ENCODE measurements at regions not wholly inside any gene's neighbourhood (a gene's known extent, or its start where the extent isn't known, plus 50 kb on each side); places are given as distances from the start of the nearest gene placed in this dataset.

DNA sequence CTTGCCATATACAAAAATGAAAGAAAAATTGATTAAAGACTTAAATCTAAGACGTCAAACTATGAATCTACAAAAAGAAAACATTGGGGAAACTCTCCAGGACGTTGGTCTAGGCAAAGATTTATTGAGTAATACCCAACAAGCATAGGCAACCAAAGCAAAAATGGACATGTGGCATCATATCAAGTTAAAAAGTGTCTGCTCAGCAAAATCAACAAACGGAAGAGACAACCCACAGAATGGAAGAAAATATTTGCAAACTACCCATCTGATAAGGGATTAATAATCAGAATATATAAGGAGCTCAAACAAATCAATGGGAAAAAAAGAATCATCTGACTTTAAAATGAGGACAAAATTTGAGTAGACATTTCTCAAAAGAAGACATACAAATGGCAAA lies 160.9 kb downstream of the DCLK3 start (continued):
- TF ChIP-seq, protein P1, sequence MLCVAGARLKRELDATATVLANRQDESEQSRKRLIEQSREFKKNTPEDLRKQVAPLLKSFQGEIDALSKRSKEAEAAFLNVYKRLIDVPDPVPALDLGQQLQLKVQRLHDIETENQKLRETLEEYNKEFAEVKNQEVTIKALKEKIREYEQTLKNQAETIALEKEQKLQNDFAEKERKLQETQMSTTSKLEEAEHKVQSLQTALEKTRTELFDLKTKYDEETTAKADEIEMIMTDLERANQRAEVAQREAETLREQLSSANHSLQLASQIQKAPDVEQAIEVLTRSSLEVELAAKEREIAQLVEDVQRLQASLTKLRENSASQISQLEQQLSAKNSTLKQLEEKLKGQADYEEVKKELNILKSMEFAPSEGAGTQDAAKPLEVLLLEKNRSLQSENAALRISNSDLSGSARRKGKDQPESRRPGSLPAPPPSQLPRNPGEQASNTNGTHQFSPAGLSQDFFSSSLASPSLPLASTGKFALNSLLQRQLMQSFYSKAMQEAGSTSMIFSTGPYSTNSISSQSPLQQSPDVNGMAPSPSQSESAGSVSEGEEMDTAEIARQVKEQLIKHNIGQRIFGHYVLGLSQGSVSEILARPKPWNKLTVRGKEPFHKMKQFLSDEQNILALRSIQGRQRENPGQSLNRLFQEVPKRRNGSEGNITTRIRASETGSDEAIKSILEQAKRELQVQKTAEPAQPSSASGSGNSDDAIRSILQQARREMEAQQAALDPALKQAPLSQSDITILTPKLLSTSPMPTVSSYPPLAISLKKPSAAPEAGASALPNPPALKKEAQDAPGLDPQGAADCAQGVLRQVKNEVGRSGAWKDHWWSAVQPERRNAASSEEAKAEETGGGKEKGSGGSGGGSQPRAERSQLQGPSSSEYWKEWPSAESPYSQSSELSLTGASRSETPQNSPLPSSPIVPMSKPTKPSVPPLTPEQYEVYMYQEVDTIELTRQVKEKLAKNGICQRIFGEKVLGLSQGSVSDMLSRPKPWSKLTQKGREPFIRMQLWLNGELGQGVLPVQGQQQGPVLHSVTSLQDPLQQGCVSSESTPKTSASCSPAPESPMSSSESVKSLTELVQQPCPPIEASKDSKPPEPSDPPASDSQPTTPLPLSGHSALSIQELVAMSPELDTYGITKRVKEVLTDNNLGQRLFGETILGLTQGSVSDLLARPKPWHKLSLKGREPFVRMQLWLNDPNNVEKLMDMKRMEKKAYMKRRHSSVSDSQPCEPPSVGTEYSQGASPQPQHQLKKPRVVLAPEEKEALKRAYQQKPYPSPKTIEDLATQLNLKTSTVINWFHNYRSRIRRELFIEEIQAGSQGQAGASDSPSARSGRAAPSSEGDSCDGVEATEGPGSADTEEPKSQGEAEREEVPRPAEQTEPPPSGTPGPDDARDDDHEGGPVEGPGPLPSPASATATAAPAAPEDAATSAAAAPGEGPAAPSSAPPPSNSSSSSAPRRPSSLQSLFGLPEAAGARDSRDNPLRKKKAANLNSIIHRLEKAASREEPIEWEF (IDR thresholded peaks at IDR 0.05; ENCODE audit: insufficient replicate concordance, low read depth, low read length): no peak
- TF ChIP-seq BMI1 (IDR thresholded peaks at IDR 0.05; ENCODE audit: borderline replicate concordance) (no peak), HDAC6 (IDR thresholded peaks at IDR 0.05; ENCODE audit: unreplicated experiment) (no peak), TCF7 (IDR thresholded peaks at IDR 0.05; ENCODE audit: borderline replicate concordance) (no peak), USF1 (IDR thresholded peaks at IDR 0.05; ENCODE audit: borderline replicate concordance, extremely low read length, insufficient read depth, low read depth, low read length) (no peak)
- TF ChIP-seq, protein P2, sequence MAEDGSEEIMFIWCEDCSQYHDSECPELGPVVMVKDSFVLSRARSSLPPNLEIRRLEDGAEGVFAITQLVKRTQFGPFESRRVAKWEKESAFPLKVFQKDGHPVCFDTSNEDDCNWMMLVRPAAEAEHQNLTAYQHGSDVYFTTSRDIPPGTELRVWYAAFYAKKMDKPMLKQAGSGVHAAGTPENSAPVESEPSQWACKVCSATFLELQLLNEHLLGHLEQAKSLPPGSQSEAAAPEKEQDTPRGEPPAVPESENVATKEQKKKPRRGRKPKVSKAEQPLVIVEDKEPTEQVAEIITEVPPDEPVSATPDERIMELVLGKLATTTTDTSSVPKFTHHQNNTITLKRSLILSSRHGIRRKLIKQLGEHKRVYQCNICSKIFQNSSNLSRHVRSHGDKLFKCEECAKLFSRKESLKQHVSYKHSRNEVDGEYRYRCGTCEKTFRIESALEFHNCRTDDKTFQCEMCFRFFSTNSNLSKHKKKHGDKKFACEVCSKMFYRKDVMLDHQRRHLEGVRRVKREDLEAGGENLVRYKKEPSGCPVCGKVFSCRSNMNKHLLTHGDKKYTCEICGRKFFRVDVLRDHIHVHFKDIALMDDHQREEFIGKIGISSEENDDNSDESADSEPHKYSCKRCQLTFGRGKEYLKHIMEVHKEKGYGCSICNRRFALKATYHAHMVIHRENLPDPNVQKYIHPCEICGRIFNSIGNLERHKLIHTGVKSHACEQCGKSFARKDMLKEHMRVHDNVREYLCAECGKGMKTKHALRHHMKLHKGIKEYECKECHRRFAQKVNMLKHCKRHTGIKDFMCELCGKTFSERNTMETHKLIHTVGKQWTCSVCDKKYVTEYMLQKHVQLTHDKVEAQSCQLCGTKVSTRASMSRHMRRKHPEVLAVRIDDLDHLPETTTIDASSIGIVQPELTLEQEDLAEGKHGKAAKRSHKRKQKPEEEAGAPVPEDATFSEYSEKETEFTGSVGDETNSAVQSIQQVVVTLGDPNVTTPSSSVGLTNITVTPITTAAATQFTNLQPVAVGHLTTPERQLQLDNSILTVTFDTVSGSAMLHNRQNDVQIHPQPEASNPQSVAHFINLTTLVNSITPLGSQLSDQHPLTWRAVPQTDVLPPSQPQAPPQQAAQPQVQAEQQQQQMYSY (CRISPR knock-in tag; IDR thresholded peaks at IDR 0.05): no peak

All from GM12878 (cell line).